Activated CD4-positive, alpha-beta T cell treated with anti-CD3 and anti-CD28 coated beads, Interleukin-2, amount 10 ng/mL, durations not matched to agents 24 days and 14 days (primary cell): ENCODE measurements at regions not wholly inside any gene's neighbourhood (a gene's known extent, or its start where the extent isn't known, plus 50 kb on each side); places are given as distances from the start of the nearest gene placed in this dataset.
A peak's percentile ranks its signal among the peaks of the same experiment; 100 is the strongest.

ENCODE experiments used
- DNase-seq: peaks from one replicate; pipeline ENCODE4 v3.0.0; 2022
- H3K27ac Mint-ChIP-seq: one replicate; pipeline ENCODE4 v1.8.0; 2022; ENCODE audit warnings: mild to moderate bottlenecking, mixed read lengths
- H3K27me3 Mint-ChIP-seq: one replicate; pipeline ENCODE4 v1.8.0; 2022; ENCODE audit warnings: mixed read lengths
- H3K36me3 Mint-ChIP-seq: one replicate; pipeline ENCODE4 v1.8.0; 2022; ENCODE audit warnings: low read depth, mild to moderate bottlenecking, mixed read lengths
- H3K4me1 Mint-ChIP-seq: one replicate; pipeline ENCODE4 v1.8.0; 2021; ENCODE audit warnings: mixed read lengths
- H3K4me3 Mint-ChIP-seq: one replicate; pipeline ENCODE4 v1.8.0; 2022; ENCODE audit warnings: mild to moderate bottlenecking, moderate library complexity, mixed read lengths
- H3K9me3 Mint-ChIP-seq: one replicate; pipeline ENCODE4 v1.8.0; 2021; ENCODE audit warnings: mixed read lengths
- intact Hi-C: fragments of 100-400 bp; cut with micrococcal nuclease; formaldehyde crosslinking; loops from one replicate; pipeline ENCODE4 v1.15.1; 2023

GRCh38 chr14:65321370-65321875, 91.1 kb upstream of the FUT8 start:
- H3K36me3 Mint-ChIP-seq: peaks cover 4% of the 10 kb centered on the region
- H3K27ac Mint-ChIP-seq: peak overlapping the region; percentile 81
- no peaks in the 10 kb centered on the region for H3K27me3 Mint-ChIP-seq
- peak overlapping the region; percentile 30 for H3K4me3 Mint-ChIP-seq
- DNase-seq: peak; percentile 73
- H3K9me3 Mint-ChIP-seq: peaks cover 8% of the 10 kb centered on the region
- intact Hi-C loops: loop anchor here (2.0 kb wide), 2 partner anchors 15 to 19 kb away; no protein-coding TSS in a partner anchor
- H3K4me1 Mint-ChIP-seq: peaks cover 48% of the 10 kb centered on the region

DNA sequence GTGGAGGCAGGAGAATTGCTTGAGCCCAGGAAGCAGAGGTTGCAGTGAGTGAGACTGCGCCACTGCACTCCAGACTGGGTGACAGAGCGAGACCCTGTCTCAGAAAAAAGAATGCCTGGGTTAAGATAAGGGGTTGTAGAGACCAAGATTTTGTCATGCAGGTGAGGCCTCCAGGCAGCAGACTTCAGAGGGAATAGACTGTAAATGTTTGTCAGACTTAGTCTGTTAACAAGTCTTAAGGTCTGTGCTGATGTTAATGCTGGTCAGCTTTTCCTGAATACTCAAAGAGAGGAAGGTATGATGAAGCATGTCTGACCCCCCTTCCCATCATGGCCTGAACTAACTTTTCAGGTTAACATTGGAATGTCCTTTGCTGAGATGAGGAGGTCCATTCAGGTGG, 83.0 kb upstream of the FUT8 start:
- peaks cover 26% of the 10 kb centered on the region for H3K4me1 Mint-ChIP-seq

GRCh38 chr14:65329911-65330310, 82.6 kb upstream of the FUT8 start:
- H3K9me3 Mint-ChIP-seq: no peaks in the 10 kb centered on the region
- H3K27ac Mint-ChIP-seq: no peak overlapping the region
- H3K4me1 Mint-ChIP-seq: peaks cover 30% of the 10 kb centered on the region
- DNase-seq: no peak
- no peaks in the 10 kb centered on the region for H3K27me3 Mint-ChIP-seq
- H3K4me3 Mint-ChIP-seq: no peak overlapping the region
- intact Hi-C loops: no loop called here
- H3K36me3 Mint-ChIP-seq: peaks cover 3% of the 10 kb centered on the region

More for the DNA sequence above, 83.0 kb upstream of the FUT8 start:
- DNase-seq: no peak
- Mint-ChIP-seq H3K9me3 (no peaks in the 10 kb centered on the region), H3K27me3 (no peaks in the 10 kb centered on the region), H3K27ac (no peak overlapping the region), H3K4me3 (no peak overlapping the region), H3K36me3 (peaks cover 3% of the 10 kb centered on the region)
- intact Hi-C loops: no loop called here

GRCh38 chr14:65330416-65330815, 82.1 kb upstream of the FUT8 start:
- no peak overlapping the region for H3K4me3 Mint-ChIP-seq
- DNase-seq: no peak
- no peaks in the 10 kb centered on the region for H3K9me3 Mint-ChIP-seq
- intact Hi-C loops: no loop called here
- H3K27ac Mint-ChIP-seq: no peak overlapping the region
- peaks cover 3% of the 10 kb centered on the region for H3K36me3 Mint-ChIP-seq
- H3K4me1 Mint-ChIP-seq: peaks cover 35% of the 10 kb centered on the region
- no peaks in the 10 kb centered on the region for H3K27me3 Mint-ChIP-seq

GRCh38 chr14:65331652-65332051, 80.9 kb upstream of the FUT8 start:
- H3K27ac Mint-ChIP-seq: no peak overlapping the region
- peaks cover 44% of the 10 kb centered on the region for H3K4me1 Mint-ChIP-seq
- intact Hi-C loops: no loop called here
- no peak for DNase-seq
- H3K27me3 Mint-ChIP-seq: no peaks in the 10 kb centered on the region
- no peaks in the 10 kb centered on the region for H3K9me3 Mint-ChIP-seq
- H3K4me3 Mint-ChIP-seq: no peak overlapping the region
- H3K36me3 Mint-ChIP-seq: peaks cover 8% of the 10 kb centered on the region

- Mint-ChIP-seq H3K27me3 (no peaks in the 10 kb centered on the region), H3K4me3 (no peak overlapping the region), H3K9me3 (no peaks in the 10 kb centered on the region), H3K36me3 (peaks cover 9% of the 10 kb centered on the region), H3K4me1 (peaks cover 45% of the 10 kb centered on the region), H3K27ac (no peak overlapping the region)
- intact Hi-C loops: no loop called here
- DNase-seq: no peak
These were observed 80.2 kb upstream of the FUT8 start for GRCh38 chr14:65332141-65332871.

- intact Hi-C loops: no loop called here
- H3K4me3 Mint-ChIP-seq: peak overlapping the region; percentile 19
- DNase-seq: no peak
- no peaks in the 10 kb centered on the region for H3K9me3 Mint-ChIP-seq
- H3K27me3 Mint-ChIP-seq: no peaks in the 10 kb centered on the region
- peaks cover 13% of the 10 kb centered on the region for H3K36me3 Mint-ChIP-seq
- H3K27ac Mint-ChIP-seq: peak overlapping the region; percentile 62
- peaks cover 53% of the 10 kb centered on the region for H3K4me1 Mint-ChIP-seq
These were observed 78.4 kb upstream of the FUT8 start for GRCh38 chr14:65333943-65334687.

- Mint-ChIP-seq H3K9me3 (peaks cover 2% of the 10 kb centered on the region), H3K4me1 (peaks cover 57% of the 10 kb centered on the region), H3K4me3 (peak overlapping the region; percentile 37), H3K27me3 (no peaks in the 10 kb centered on the region), H3K36me3 (peaks cover 15% of the 10 kb centered on the region), H3K27ac (peak overlapping the region; percentile 82)
- no peak for DNase-seq
- intact Hi-C loops: loop anchor here (5.0 kb wide), 2 partner anchors 37 to 113 kb away; no protein-coding TSS in a partner anchor
These were observed 77.6 kb upstream of the FUT8 start for GRCh38 chr14:65334765-65335410.

- no peak for DNase-seq
- Mint-ChIP-seq H3K27me3 (no peaks in the 10 kb centered on the region), H3K36me3 (peaks cover 15% of the 10 kb centered on the region), H3K4me3 (peak overlapping the region; percentile 37), H3K27ac (peak overlapping the region; percentile 82), H3K4me1 (peaks cover 53% of the 10 kb centered on the region), H3K9me3 (peaks cover 4% of the 10 kb centered on the region)
- intact Hi-C loops: loop anchor here (5.0 kb wide), 2 partner anchors 37 to 113 kb away; no protein-coding TSS in a partner anchor
These were observed 77.1 kb upstream of the FUT8 start for GRCh38 chr14:65335411-65335947.

- Mint-ChIP-seq H3K36me3 (peaks cover 17% of the 10 kb centered on the region), H3K4me3 (peak overlapping the region; percentile 90), H3K4me1 (peaks cover 55% of the 10 kb centered on the region), H3K27ac (peak overlapping the region; percentile 98), H3K27me3 (no peaks in the 10 kb centered on the region), H3K9me3 (peaks cover 4% of the 10 kb centered on the region)
- intact Hi-C loops: loop anchor here (1.0 to 5.0 kb wide), 10 partner anchors 15 to 129 kb away; partner anchors contain the start of gene FUT8
- DNase-seq: peak; percentile 88
These were observed 76.3 kb upstream of the FUT8 start for GRCh38 chr14:65336191-65336591.

- peaks cover 50% of the 10 kb centered on the region for H3K4me1 Mint-ChIP-seq
- peaks cover 4% of the 10 kb centered on the region for H3K9me3 Mint-ChIP-seq
- peak overlapping the region; percentile 90 for H3K4me3 Mint-ChIP-seq
- H3K27ac Mint-ChIP-seq: peak overlapping the region; percentile 74
- intact Hi-C loops: loop anchor here (5.0 kb wide), 2 partner anchors 32 to 118 kb away; no protein-coding TSS in a partner anchor
- no peak for DNase-seq
- H3K36me3 Mint-ChIP-seq: peaks cover 39% of the 10 kb centered on the region
- H3K27me3 Mint-ChIP-seq: no peaks in the 10 kb centered on the region
These were observed 72.7 kb upstream of the FUT8 start for GRCh38 chr14:65339866-65340265.

DNA sequence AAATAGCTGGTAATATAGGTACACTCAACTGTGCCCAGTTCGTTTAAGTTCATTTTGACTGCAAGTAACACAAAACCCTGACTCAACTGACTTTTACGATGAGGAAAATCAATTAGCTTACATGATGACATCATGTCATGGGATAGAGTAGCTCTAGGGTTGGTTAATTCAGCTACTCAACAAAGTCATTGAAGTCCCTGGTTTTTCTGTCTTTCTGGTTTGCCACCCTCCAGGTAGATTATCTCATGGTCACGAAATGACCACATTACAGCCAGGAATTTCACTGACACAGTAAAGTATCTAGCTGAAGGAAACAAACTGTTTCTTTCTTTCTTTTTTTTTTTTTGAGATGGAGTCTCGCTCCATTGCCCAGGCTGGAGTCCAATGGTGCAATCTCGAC, 68.5 kb upstream of the FUT8 start:
- Mint-ChIP-seq H3K4me3 (no peak overlapping the region), H3K9me3 (peaks cover 4% of the 10 kb centered on the region), H3K27ac (no peak overlapping the region), H3K27me3 (no peaks in the 10 kb centered on the region), H3K4me1 (peaks cover 55% of the 10 kb centered on the region), H3K36me3 (peaks cover 54% of the 10 kb centered on the region)
- intact Hi-C loops: no loop called here
- no peak for DNase-seq

DNA sequence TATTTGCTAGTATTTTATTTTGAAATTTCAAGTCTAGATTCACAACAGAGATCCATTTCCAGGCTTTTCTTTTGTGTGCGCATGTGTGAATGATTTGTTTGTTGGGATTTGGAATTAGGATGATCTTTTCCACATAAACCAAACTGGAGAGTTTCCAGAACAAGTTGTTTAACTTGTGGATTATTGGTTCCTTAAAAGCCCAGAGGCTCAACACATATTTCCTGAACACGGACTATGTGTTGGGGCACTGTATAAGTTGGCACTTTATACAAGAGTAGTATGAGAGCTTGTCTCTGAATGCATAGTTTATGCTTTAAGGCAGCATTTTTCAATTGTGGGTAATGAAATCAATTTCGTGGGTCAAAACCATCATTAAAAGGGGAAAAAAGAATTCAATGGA, 67.3 kb upstream of the FUT8 start:
- Mint-ChIP-seq H3K9me3 (no peaks in the 10 kb centered on the region), H3K27ac (no peak overlapping the region), H3K4me1 (peaks cover 53% of the 10 kb centered on the region), H3K27me3 (no peaks in the 10 kb centered on the region), H3K36me3 (peaks cover 56% of the 10 kb centered on the region), H3K4me3 (no peak overlapping the region)
- intact Hi-C loops: no loop called here
- DNase-seq: no peak
